NCI-H146 (cell line): ENCODE measurements at regions not wholly inside any gene's neighbourhood (a gene's known extent, or its start where the extent isn't known, plus 50 kb on each side); places are given as distances from the start of the nearest gene placed in this dataset.

Experiments
- DNase-seq: peaks from one replicate; lab custom pipeline; 2025; lab: John Stamatoyannopoulos, UW

GRCh38 chr18:65288908-65289307 lies 461.9 kb upstream of the CDH7 start:
- no peak for DNase-seq

- DNase-seq, result peak; percentile 98
Observed at GRCh38 chr18:65287652-65288051, 463.2 kb upstream of the CDH7 start.

DNA sequence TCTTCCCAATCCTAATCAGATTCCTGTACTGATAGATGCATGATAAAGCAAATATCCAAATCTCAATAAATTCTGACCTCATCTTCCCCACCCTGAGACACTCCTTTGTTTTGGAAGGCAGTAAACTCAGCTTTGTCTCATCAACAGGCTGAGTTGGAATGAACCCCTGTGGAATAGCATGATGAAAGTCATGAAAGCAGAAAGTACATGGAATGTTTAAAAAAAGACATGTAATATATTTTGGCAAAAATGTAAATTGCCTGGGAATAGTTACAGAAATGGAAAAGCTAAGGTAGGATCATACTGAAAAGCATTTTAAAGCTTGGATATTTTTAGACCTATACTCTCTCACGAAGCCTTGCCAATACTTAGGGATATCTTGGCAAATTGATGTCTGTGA lies 468.7 kb upstream of the CDH7 start:
- DNase-seq, result no peak

DNA sequence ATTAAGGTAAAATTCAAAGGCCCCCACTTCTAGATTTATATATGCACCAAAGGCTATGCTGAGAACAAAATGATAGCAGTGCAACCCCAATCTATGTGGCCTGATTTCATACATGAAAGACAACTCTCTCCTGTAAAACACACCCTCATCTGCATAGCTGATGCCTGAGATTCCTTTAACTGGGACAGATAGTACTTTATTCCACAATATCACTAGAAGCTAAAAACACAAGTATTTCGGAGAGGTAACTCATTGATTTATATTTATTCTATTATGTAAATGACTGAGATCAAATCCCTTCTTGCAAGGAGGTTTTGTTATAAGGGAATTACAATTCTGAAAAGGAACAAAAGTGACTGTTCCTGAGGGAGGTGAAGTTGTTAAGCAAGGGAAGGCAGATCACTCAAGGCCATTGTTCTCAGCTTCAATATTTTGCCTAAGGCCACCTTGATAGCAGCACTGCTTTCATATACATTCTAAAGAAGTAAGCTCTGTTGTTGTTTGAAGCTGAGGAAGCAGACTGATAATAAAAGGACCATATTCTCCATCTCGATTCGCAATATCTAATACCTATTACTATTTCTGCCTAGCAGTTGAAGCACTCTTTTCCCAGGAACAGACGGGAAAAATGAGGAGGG lies 471.0 kb upstream of the CDH7 start:
- DNase-seq, result peak; percentile 20

DNA sequence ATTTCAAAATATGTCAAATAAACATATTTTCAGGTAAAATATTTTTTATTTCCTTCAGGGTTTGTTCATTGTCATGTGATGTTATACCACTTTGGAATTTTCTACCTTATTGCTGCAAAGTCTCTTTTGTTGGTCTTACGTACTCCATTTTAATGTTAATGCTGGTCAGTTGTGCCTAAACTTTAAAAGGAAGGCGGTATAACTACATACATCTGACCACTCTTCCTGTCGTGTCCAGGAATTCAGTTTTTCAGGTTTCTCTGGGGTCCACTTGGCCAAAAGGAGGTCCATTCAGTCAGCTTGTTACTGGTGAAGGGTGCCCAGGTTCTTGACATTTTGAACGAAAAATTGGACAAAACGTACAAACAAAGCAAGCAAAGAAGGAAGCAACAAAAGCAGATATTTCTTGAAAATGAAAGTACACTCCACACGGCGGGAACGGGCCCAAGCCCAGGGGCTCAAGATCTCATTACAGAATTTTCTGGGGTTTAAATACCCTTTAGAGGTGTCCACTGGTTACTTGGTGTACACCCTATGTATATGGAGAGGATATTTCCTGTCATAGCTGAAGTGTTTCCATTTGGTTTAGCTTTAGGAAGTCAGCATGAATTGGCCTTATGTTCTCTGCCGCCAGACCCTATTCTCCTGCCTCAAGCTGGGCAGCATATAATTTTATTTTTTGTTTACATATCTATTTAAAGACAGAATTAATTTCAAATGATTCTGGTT lies 471.7 kb upstream of the CDH7 start:
- no peak for DNase-seq

DNA sequence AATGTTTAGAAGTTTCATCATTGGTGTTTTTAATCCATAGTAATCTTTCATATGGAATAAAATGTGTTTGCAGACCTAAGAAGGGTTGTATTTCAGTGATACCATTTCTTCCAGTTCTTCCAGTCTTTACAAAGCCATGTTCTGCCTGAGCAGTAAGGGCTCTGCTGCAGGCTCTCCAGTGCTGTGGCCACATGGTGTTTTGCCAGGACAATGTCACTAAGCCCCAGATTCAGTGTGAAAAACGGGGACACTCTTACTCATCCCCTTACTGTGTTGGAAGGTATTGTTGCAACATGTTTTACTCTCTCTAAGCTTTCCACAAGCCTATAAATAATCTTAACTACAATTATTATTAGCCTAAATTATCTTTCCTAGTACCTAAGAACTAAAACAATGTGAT lies 481.4 kb upstream of the CDH7 start:
- DNase-seq, result peak; percentile 15

- DNase-seq, result no peak
Observed at GRCh38 chr18:65265761-65266160, 485.1 kb upstream of the CDH7 start.

DNA sequence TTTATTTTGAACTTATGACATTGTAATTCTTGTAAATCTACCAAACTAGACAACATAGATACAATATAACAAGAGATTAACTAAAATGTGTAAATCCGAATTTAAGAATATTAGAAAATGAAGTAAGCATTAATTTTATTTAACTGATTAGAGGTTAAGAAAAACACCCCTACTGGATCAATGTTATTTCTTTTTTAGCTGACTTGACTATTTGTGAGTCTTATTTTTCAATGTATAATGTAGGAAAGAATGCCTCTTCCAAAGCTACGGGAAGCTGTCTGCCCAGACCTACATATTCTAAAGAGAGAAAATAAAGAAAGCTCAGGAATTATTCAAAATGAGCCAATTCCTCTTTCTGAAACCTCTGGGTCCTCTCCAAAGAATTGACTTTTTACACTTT lies 490.8 kb upstream of the CDH7 start:
- no peak for DNase-seq

- no peak for DNase-seq
Observed at GRCh38 chr18:65259403-65259802, 491.4 kb upstream of the CDH7 start.

GRCh38 chr18:65257149-65257548 lies 493.7 kb upstream of the CDH7 start:
- no peak for DNase-seq

GRCh38 chr18:65255417-65255816 lies 495.4 kb upstream of the CDH7 start:
- DNase-seq, result no peak

GRCh38 chr18:65239787-65240186 lies 511.0 kb upstream of the CDH7 start:
- DNase-seq, result no peak

DNA sequence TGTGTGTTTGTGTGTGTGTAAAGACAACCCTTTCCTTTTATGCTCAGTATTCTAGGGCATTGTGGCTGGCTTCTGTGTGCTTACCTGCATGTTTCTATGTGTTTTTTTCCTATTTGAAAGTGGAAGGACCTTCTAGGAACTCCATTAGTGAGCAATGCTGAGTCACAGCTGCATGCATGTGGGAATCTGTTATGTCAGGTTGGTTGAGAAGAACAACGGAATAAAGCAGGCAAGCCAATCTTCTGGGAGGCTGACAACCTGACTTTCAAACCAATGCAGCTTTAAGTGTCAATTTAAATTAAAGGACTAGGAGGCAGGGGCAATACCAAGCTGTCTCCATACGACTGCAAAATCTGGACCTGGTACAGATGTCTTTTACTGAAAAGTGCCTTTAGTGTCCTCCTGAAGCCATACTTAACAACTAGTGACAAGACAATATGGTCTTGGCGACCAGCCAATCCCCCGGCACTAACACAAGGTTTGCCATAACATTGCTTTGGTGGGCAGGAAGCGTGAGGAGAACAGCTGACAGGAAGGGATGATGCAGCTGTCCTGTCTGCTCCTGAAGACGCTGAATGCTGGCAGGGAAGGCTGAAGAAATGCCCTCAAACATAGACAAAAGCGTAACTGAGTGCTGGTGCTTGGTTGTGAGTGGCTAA lies 514.7 kb upstream of the CDH7 start:
- DNase-seq, result peak; percentile 95

- DNase-seq, result no peak
Observed at GRCh38 chr18:65230311-65230710, 520.5 kb upstream of the CDH7 start.

GRCh38 chr18:65227970-65228369 lies 522.8 kb upstream of the CDH7 start:
- DNase-seq, result no peak

DNA sequence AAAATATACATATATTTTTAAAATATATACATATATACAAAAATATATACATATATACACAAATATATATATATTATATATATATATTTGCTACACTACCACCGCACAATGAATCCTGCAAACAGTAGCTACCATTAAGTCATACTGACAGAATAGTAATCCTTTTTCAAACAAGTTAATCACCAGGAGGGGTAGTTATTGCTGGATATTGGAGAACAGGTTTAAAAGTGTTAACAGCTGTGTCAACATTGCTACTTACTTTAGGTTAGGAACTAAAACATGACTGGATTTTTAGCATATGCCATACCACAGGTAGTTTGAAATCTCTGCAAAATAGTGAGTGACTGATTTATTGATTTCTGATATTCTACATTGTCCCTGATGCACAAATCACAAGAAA lies 529.1 kb upstream of the CDH7 start:
- DNase-seq, result peak; percentile 91

- no peak for DNase-seq
Observed at GRCh38 chr18:65221115-65221514, 529.7 kb upstream of the CDH7 start.

DNA sequence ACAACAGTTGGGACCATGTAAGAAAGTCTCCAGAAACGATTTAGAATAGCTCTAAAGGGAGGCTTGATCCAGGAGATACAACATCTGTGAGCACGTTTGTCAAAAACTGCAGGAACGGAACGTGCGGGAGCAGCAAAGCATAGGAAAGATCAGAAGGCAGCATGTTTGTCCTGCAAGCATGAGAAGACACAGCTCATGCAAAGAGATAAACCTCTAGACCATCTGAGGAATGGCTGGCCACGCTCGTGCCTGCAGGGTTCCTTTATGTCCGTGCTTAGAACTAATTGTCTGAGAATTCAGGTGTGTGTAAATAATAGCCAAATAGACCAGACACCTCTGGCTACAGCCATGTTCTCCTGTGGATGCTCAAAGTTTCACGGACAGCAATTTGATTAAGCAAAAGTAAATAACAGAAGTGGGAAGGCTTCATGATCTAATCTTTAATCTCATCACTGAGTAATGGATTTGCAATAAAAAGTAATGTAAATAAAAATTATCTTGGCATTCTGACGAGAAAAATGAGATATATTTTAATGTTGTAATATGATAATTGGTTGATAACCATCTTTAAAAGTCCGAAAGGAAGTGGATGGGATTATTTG lies 534.8 kb upstream of the CDH7 start:
- DNase-seq, result peak; percentile 93

GRCh38 chr18:65214456-65214855 lies 536.4 kb upstream of the CDH7 start:
- no peak for DNase-seq

DNA sequence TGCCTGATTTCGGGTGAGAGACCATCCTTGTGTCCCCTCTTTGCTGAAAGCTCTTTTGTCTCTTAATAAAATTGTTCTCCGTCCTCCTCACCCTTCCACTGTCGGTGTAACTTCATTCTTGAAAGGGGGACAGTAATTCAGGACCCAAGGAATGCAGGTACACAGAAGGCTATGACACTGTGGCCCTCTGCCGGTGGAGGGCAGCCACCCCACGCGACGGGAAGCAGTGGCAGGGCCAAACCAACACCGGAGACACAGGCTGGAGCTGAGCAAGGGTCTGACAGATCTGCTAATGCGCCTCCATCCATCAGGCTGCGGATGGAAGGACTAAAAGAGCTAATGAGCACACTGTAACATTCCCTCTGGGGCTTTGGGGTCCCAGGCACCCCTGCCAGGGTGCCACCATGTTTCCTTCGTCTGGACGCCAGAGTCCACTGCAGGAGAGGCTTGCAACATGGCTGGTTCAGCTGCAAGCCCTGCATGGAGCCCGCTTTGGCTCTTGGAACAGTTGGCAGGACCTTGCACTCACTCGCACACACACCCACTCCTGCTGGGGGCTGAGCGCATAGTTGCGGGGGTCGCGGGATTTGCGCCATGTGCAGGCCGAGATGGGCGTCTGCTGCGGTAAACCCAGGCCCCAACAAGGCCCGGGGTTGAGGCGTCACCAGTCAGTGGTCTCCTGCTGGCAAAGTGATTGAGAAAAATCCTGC lies 544.1 kb upstream of the CDH7 start:
- DNase-seq, result no peak

- DNase-seq, result no peak
Observed at GRCh38 chr18:65202091-65202490, 548.7 kb upstream of the CDH7 start.

DNA sequence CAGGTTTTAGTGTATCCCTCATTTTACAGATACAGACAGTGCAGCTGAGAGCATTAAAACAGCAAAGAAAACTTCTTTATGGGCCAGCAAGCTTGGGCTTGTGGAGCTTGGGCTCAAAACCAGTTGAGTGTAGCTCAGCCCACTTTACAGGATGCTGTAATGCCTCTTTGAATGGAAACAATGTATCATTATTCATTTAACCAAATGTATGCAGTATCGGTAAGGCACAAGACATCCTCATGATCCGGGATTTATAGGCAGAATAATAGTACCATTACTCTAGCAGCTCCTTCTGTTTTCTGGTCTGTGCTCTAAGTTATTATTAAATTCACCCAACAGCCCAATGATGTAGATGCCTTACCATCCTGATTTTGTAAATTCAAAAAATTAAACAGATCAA lies 575.1 kb upstream of the CDH7 start:
- no peak for DNase-seq
